ENCODE measurements at regions not wholly inside any gene's neighbourhood (a gene's known extent, or its start where the extent isn't known, plus 50 kb on each side); places are given as distances from the start of the nearest gene placed in this dataset.

- no peaks in the 10 kb centered on the region for H3K27me3 ChIP-seq (ENCODE audit: control insufficient read depth in 2 of 2, insufficient read depth in 2 of 2, low read length in 2 of 2)
- ChIA-PET POLR2A (no interaction called here), CTCF (no interaction called here)
- no peak overlapping the region for H3K4me2 ChIP-seq (ENCODE audit: insufficient read depth, low read length)
- no TSS peak for BruUV-seq (replicated peaks)
- TF ChIP-seq CTCF (IDR thresholded peaks at IDR 0.05; ENCODE audit: extremely low read depth in 1 of 2, insufficient read depth in 1 of 2, low read depth in 1 of 2, low read length in 2 of 2) (no peak), GATA2 (IDR thresholded peaks at IDR 0.05; ENCODE audit: insufficient read depth, insufficient read length, low read depth, low read length) (no peak), EZH2 (IDR thresholded peaks at IDR 0.05; ENCODE audit: borderline replicate concordance, low read depth, low read length, severe bottlenecking) (no peak), MYC (IDR thresholded peaks at IDR 0.05; ENCODE audit: low read depth, low read length) (no peak), JUN (IDR thresholded peaks at IDR 0.05; ENCODE audit: borderline replicate concordance, insufficient read depth, insufficient read length, low read depth) (no peak), POLR2A (IDR thresholded peaks at IDR 0.05; ENCODE audit: low read depth, low read length) (no peak), POLR2AphosphoS5 (IDR thresholded peaks at IDR 0.05; ENCODE audit: insufficient read depth, low read depth, low read length) (no peak), MAX (IDR thresholded peaks at IDR 0.05; ENCODE audit: insufficient read depth, insufficient read length) (no peak), FOS (IDR thresholded peaks at IDR 0.05; ENCODE audit: borderline replicate concordance, insufficient read depth, low read length) (no peak)
- intact Hi-C loops (cut with micrococcal nuclease): no loop called here
- peaks cover 7% of the 10 kb centered on the region for H3K4me1 ChIP-seq (ENCODE audit: control insufficient read depth, extremely low read depth, insufficient read depth, low read length)
- H3K27ac ChIP-seq (ENCODE audit: insufficient read depth, low read depth, low read length): no peak overlapping the region
- no peaks in the 10 kb centered on the region for H3K79me2 ChIP-seq (ENCODE audit: control insufficient read depth, insufficient read depth, low read length)
- FAIRE-seq: no peak
- dilution Hi-C loops (cut with MboI; ENCODE audit: extremely low pct_ligation_motif_present, low sequenced_read_pairs): no loop called here
- no peaks in the 10 kb centered on the region for H3K9me3 ChIP-seq (replicated peaks; ENCODE audit: control insufficient read depth, insufficient read depth, low read length)
- H3K9me1 ChIP-seq (replicated peaks; ENCODE audit: control insufficient read depth, extremely low read depth, insufficient read depth, low read length): no peaks in the 10 kb centered on the region
- no peak overlapping the region for H3K9ac ChIP-seq (replicated peaks; ENCODE audit: extremely low read depth, insufficient read depth, low read length)
- no peaks in the 10 kb centered on the region for H4K20me1 ChIP-seq (replicated peaks; ENCODE audit: control insufficient read depth, extremely low read depth, insufficient read depth, low read length)
- H3K36me3 ChIP-seq (ENCODE audit: control insufficient read depth in 2 of 2, extremely low read depth in 1 of 2, insufficient read depth in 2 of 2, low read length in 2 of 2): no peaks in the 10 kb centered on the region
- no peak overlapping the region for H2AFZ ChIP-seq (ENCODE audit: low read depth, low read length)
- no peak for DNase-seq (ENCODE audit: low read depth, low spot score)
- no peak overlapping the region for H3K4me3 ChIP-seq (replicated peaks in 1 of 3; ENCODE audit: insufficient read depth in 1 of 3, low read depth in 1 of 3, low read length in 3 of 3)
Observed at GRCh38 chr3:177976241-177976640, 560.0 kb upstream of the KCNMB2 start.
